GM18511 (cell line): ENCODE measurements at regions not wholly inside any gene's neighbourhood (a gene's known extent, or its start where the extent isn't known, plus 50 kb on each side); places are given as distances from the start of the nearest gene placed in this dataset.

ENCODE experiments used
- ATAC-seq: cut with Tn5 transposase; IDR thresholded peaks from one replicate; pipeline ENCODE4 v1.9.1; 2021; ENCODE audit warnings: mild to moderate bottlenecking, moderate library complexity; ENCODE audit not compliant: unreplicated experiment

- ATAC-seq, result no peak
Observed at GRCh38 chr14:66143387-66144112, 342.6 kb upstream of the CCDC196 start.

- ATAC-seq, result no peak
Observed at GRCh38 chr14:66152302-66152701, 333.9 kb upstream of the CCDC196 start.

GRCh38 chr14:66152747-66153146 is 333.4 kb upstream of the CCDC196 start:
- no peak for ATAC-seq

GRCh38 chr14:66163023-66163422 is 323.1 kb upstream of the CCDC196 start:
- ATAC-seq, result no peak

- no peak for ATAC-seq
Observed at GRCh38 chr14:66165337-66165736, 320.8 kb upstream of the CCDC196 start.

GRCh38 chr14:66174453-66174891 is 311.7 kb upstream of the CCDC196 start:
- no peak for ATAC-seq

GRCh38 chr14:66177935-66178334 is 308.2 kb upstream of the CCDC196 start:
- ATAC-seq, result no peak

- no peak for ATAC-seq
Observed at GRCh38 chr14:66196670-66197069, 289.5 kb upstream of the CCDC196 start.

- no peak for ATAC-seq
Observed at GRCh38 chr14:66197276-66197675, 288.9 kb upstream of the CCDC196 start.

- no peak for ATAC-seq
Observed at GRCh38 chr14:66206554-66206953, 279.6 kb upstream of the CCDC196 start.

GRCh38 chr14:66216763-66217162 is 269.4 kb upstream of the CCDC196 start:
- no peak for ATAC-seq

- ATAC-seq, result no peak
Observed at GRCh38 chr14:66219886-66220285, 266.3 kb upstream of the CCDC196 start.

GRCh38 chr14:66224492-66225178 is 261.5 kb upstream of the CCDC196 start:
- no peak for ATAC-seq

- no peak for ATAC-seq
Observed at GRCh38 chr14:66225337-66225736, 260.8 kb upstream of the CCDC196 start.

GRCh38 chr14:66228267-66228970 is 257.8 kb upstream of the CCDC196 start:
- no peak for ATAC-seq

GRCh38 chr14:66231820-66232219 is 254.4 kb upstream of the CCDC196 start:
- ATAC-seq, result no peak

GRCh38 chr14:66233591-66233990 is 252.6 kb upstream of the CCDC196 start:
- no peak for ATAC-seq

- ATAC-seq, result no peak
Observed at GRCh38 chr14:66234411-66234810, 251.8 kb upstream of the CCDC196 start.

- ATAC-seq, result no peak
Observed at GRCh38 chr14:66237741-66238140, 248.4 kb upstream of the CCDC196 start.

GRCh38 chr14:66238969-66239368 is 247.2 kb upstream of the CCDC196 start:
- ATAC-seq, result no peak

GRCh38 chr14:66239589-66239988 is 246.6 kb upstream of the CCDC196 start:
- no peak for ATAC-seq

GRCh38 chr14:66240105-66240504 is 246.1 kb upstream of the CCDC196 start:
- no peak for ATAC-seq
